MM.1S (cell line): ENCODE measurements at regions not wholly inside any gene's neighbourhood (a gene's known extent, or its start where the extent isn't known, plus 50 kb on each side); places are given as distances from the start of the nearest gene placed in this dataset.

Experiments used
- DNase-seq: peaks from one replicate; pipeline ENCODE4 v3.0.0-alpha.2; 2015
- H2AFZ ChIP-seq: fragments of 300-600 bp; sonication (generic); 2 replicates; pipeline ENCODE4 v1.6.0; 2016; ENCODE audit warnings: antibody characterized with exemption, low read length
- H3F3A ChIP-seq: fragments of 300-600 bp; sonication (generic); 2 replicates; pipeline ENCODE4 v1.6.1; 2016; ENCODE audit warnings: mild to moderate bottlenecking, antibody characterized with exemption, low read length, moderate library complexity, mixed read lengths; ENCODE audit not compliant: insufficient read depth
- H3K27ac ChIP-seq: fragments of 300-600 bp; sonication (generic); 2 replicates; pipeline ENCODE4 v1.5.1; 2016; ENCODE audit warnings: mild to moderate bottlenecking, low read length
- H3K27me3 ChIP-seq: fragments of 300-600 bp; sonication (generic); replicated peaks from 2 replicates; pipeline ENCODE4 v1.6.0; 2016; ENCODE audit warnings: low read length; ENCODE audit not compliant: insufficient read depth
- H3K36me3 ChIP-seq: fragments of 300-600 bp; sonication (generic); replicated peaks from 2 replicates; pipeline ENCODE4 v1.6.1; 2016; ENCODE audit warnings: mild to moderate bottlenecking, low read length, mixed read lengths; ENCODE audit not compliant: insufficient read depth
- H3K4me1 ChIP-seq: fragments of 300-600 bp; sonication (generic); 2 replicates; pipeline ENCODE4 v1.6.1; 2016; ENCODE audit warnings: low read length, mixed read lengths
- H3K4me2 ChIP-seq: fragments of 300-600 bp; sonication (generic); 2 replicates; pipeline ENCODE4 v1.6.0; 2016; ENCODE audit warnings: low read depth, low read length
- H3K4me3 ChIP-seq: fragments of 300-600 bp; sonication (generic); 2 replicates; pipeline ENCODE4 v1.5.1; 2016; ENCODE audit warnings: low read length, mixed read lengths
- H3K79me2 ChIP-seq: fragments of 300-600 bp; sonication (generic); 2 replicates; pipeline ENCODE4 v1.6.1; 2016; ENCODE audit warnings: mixed run types, low read length, mixed read lengths
- H3K9ac ChIP-seq: fragments of 300-600 bp; sonication (generic); 2 replicates; pipeline ENCODE4 v1.6.1; 2016; ENCODE audit warnings: low read length, mixed read lengths
- H3K9me2 ChIP-seq: fragments of 300-600 bp; sonication (generic); replicated peaks from 2 replicates; pipeline ENCODE4 v1.6.1; 2016; ENCODE audit warnings: mild to moderate bottlenecking, low read length, mixed read lengths; ENCODE audit not compliant: insufficient read depth
- H3K9me3 ChIP-seq: fragments of 300-600 bp; sonication (generic); replicated peaks from 2 replicates; pipeline ENCODE4 v1.6.1; 2016; ENCODE audit warnings: mild to moderate bottlenecking, low read length, mixed read lengths; ENCODE audit not compliant: insufficient read depth
- H4K20me1 ChIP-seq: fragments of 300-600 bp; sonication (generic); 2 replicates; pipeline ENCODE4 v1.6.1; 2016; ENCODE audit warnings: mild to moderate bottlenecking, low read length, moderate library complexity, mixed read lengths; ENCODE audit not compliant: insufficient read depth
- EZH2 ChIP-seq: fragments of 300-600 bp; sonication (generic); optimal IDR thresholded peaks from 2 replicates; pipeline ENCODE3; 2017; ENCODE audit warnings: low read depth, mild to moderate bottlenecking, antibody characterized with exemption, low read length, mixed read lengths
- EZH2phosphoT487 ChIP-seq: fragments of 300-600 bp; sonication (generic); IDR thresholded peaks from 2 replicates; pipeline ENCODE4 v1.6.1; 2018; ENCODE audit warnings: antibody characterized with exemption, low read length
- TF ChIP-seq, protein P1 (sequence below): fragments of 300-600 bp; sonication (generic); IDR thresholded peaks from 2 replicates; pipeline ENCODE4 v1.5.1; 2016; ENCODE audit warnings: antibody characterized with exemption, low read length, mixed read lengths

DNA sequence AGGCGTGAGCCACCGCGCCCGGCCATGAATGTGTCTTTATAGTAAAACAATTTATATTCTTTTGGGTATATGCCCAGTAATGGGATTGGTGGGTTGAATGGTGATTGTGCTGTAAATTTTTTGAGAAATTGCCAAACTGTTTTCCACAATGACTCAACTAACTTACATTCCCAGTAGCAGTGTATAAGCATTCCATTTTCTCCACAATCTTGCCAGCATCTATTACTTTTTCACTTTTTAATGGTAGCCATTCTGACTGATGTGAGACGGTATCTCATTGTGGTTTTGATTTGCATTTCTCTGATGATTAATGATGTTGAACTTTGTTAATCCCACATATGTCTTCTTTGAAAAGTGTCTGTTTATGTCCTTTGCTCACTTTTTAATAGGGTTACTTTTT is 1187.9 kb downstream of the XPNPEP1 start:
- Histone ChIP-seq H3K27ac (no peak overlapping the region), H4K20me1 (no peaks in the 10 kb centered on the region), H3K9me2 (no peaks in the 10 kb centered on the region), H3F3A (no peaks in the 10 kb centered on the region), H3K9me3 (no peaks in the 10 kb centered on the region), H3K4me1 (no peaks in the 10 kb centered on the region), H3K36me3 (no peaks in the 10 kb centered on the region), H3K79me2 (no peaks in the 10 kb centered on the region), H3K4me2 (no peak overlapping the region), H3K9ac (no peak overlapping the region), H3K27me3 (no peaks in the 10 kb centered on the region), H3K4me3 (no peak overlapping the region), H2AFZ (no peak overlapping the region)
- TF ChIP-seq, protein P1, sequence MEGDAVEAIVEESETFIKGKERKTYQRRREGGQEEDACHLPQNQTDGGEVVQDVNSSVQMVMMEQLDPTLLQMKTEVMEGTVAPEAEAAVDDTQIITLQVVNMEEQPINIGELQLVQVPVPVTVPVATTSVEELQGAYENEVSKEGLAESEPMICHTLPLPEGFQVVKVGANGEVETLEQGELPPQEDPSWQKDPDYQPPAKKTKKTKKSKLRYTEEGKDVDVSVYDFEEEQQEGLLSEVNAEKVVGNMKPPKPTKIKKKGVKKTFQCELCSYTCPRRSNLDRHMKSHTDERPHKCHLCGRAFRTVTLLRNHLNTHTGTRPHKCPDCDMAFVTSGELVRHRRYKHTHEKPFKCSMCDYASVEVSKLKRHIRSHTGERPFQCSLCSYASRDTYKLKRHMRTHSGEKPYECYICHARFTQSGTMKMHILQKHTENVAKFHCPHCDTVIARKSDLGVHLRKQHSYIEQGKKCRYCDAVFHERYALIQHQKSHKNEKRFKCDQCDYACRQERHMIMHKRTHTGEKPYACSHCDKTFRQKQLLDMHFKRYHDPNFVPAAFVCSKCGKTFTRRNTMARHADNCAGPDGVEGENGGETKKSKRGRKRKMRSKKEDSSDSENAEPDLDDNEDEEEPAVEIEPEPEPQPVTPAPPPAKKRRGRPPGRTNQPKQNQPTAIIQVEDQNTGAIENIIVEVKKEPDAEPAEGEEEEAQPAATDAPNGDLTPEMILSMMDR: no peak
- no peak for TF ChIP-seq EZH2phosphoT487
- no peak for TF ChIP-seq EZH2
- no peak for DNase-seq

DNA sequence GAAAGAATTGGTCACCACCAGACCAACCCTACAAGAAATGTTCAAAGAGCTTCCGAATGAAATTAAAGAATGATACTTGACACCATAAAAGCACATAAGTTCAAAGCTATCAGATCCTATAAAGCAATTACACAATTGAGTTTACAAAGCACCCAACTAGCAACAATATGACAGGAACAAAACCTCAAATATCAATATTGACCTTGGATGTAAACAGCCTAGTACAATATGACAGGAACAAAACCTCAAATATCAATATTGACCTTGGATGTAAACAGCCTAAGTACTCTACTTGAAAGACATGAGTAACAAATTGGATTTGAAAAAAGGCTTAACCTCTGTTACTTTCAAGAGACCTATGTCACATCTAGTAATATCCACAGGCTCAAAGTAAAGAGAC is 1201.4 kb downstream of the XPNPEP1 start:
- H3K9me3 ChIP-seq: no peaks in the 10 kb centered on the region
- no peak overlapping the region for H2AFZ ChIP-seq
- no peaks in the 10 kb centered on the region for H3K79me2 ChIP-seq
- no peaks in the 10 kb centered on the region for H3K9me2 ChIP-seq
- H3K4me1 ChIP-seq: no peaks in the 10 kb centered on the region
- H3K4me3 ChIP-seq: no peak overlapping the region
- TF ChIP-seq EZH2phosphoT487: no peak
- TF ChIP-seq, protein P1: no peak
- no peaks in the 10 kb centered on the region for H4K20me1 ChIP-seq
- H3K36me3 ChIP-seq: no peaks in the 10 kb centered on the region
- DNase-seq: no peak
- H3K9ac ChIP-seq: no peak overlapping the region
- H3F3A ChIP-seq: no peaks in the 10 kb centered on the region
- no peak overlapping the region for H3K27ac ChIP-seq
- H3K27me3 ChIP-seq: no peaks in the 10 kb centered on the region
- H3K4me2 ChIP-seq: no peak overlapping the region

DNA sequence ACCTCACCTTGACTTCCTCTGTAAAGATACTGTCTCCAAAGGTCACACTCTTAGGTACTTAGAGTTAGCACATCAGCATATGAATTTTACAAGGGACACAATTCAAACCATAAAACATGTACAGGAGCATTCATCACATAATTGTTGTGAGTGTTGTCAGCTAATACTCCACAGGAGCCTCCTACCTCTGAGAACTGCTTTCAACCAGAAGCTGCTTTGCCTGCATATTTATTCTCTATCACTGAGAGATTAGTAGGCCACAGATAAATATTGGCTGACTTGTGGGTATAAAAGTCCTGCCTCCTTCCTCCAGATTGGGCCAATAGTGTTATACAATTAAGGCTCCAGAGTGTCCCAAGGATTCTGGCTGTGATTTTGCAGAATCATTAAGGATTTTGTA is 1207.0 kb downstream of the XPNPEP1 start:
- TF ChIP-seq, protein P1: no peak
- TF ChIP-seq EZH2phosphoT487 (no peak), EZH2 (no peak)
- H3K79me2 ChIP-seq: no peaks in the 10 kb centered on the region
- H3K4me2 ChIP-seq: no peak overlapping the region
- H3K27ac ChIP-seq: no peak overlapping the region
- H3K9me3 ChIP-seq: no peaks in the 10 kb centered on the region
- H3K27me3 ChIP-seq: no peaks in the 10 kb centered on the region
- H3F3A ChIP-seq: no peaks in the 10 kb centered on the region
- H3K9me2 ChIP-seq: no peaks in the 10 kb centered on the region
- no peak overlapping the region for H3K4me3 ChIP-seq
- DNase-seq: no peak
- H3K9ac ChIP-seq: no peak overlapping the region
- no peaks in the 10 kb centered on the region for H4K20me1 ChIP-seq
- H3K36me3 ChIP-seq: no peaks in the 10 kb centered on the region
- H2AFZ ChIP-seq: no peak overlapping the region
- no peaks in the 10 kb centered on the region for H3K4me1 ChIP-seq
